ENCODE measurements at regions not wholly inside any gene's neighbourhood (a gene's known extent, or its start where the extent isn't known, plus 50 kb on each side); places are given as distances from the start of the nearest gene placed in this dataset.

- no peak for DNase-seq (ENCODE audit: low read depth in 4 of 4, low spot score in 2 of 4)
These were observed 178.8 kb downstream of the SCP2D1 start for GRCh38 chr20:18992418-18992817.

- no peak for DNase-seq (ENCODE audit: low read depth in 4 of 4, low spot score in 2 of 4)
These were observed 181.9 kb downstream of the SCP2D1 start for GRCh38 chr20:18995455-18995854.

DNA sequence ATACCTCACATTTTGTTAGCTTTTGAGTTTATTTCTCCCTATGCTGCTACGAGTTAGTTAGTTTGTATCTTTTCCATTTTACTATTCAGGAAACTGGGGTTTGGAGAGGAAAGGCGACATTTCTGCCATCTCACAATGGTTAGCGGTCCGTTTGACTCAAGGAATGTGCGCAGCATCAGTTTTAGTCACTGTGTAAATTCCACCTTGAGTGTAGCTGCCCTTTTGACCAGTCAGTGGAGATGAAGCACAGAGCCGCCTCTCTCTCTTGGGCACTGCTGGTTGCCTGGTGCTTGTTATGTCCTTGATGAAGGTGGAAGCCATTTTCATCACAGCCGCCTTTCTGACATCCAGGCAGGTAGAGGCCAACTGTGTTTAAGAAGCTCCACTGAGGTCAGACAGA lies 185.5 kb downstream of the SCP2D1 start:
- DNase-seq (ENCODE audit: low read depth in 4 of 4, low spot score in 2 of 4): no peak

DNA sequence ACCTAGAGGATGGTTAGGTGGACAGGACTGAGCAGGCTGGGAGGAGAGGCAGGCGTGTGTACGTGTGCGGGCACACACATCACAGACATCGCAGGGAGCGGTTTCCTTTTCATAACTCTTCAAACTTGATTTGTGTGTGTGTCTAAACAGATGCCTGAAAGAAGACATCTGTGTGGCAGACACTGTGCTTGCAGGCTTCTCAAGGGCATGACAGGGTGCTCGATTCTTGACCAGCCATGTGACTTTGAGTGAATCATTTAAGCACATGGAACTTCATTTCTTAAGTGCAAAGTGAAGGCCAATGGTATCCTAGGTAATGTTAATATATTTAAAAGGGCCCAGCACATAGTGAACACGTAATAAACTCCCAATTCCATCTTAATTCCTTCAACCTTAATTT lies 186.5 kb downstream of the SCP2D1 start:
- DNase-seq (ENCODE audit: low read depth in 4 of 4, low spot score in 2 of 4): no peak

- DNase-seq (ENCODE audit: low read depth in 4 of 4, low spot score in 2 of 4): no peak
These were observed 187.6 kb downstream of the SCP2D1 start for GRCh38 chr20:19001177-19001576.

GRCh38 chr20:19003366-19004336 lies 190.1 kb downstream of the SCP2D1 start:
- no peak for DNase-seq (ENCODE audit: low read depth in 4 of 4, low spot score in 2 of 4)

DNA sequence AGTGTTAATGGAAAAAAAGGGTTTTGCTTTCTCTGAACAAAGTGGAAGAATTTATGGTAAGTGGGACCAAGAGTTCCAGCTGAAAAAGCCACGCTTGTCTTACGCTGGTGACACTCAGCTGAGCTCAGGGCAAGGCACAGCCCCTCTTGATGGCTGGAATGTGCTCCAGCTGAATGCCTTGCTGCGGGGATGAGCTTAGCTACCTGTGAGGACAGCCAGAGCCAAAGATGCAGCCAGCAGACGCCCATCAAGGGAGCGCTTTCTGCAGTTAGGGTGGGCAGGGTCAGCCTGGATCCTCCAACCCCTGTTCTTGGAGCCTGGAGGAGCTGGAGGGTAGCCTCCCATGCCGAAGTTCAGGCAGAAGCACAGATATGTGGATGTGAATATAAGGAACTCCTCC lies 191.4 kb downstream of the SCP2D1 start:
- no peak for DNase-seq (ENCODE audit: low read depth in 4 of 4, low spot score in 2 of 4)

GRCh38 chr20:19008497-19008896 lies 194.9 kb downstream of the SCP2D1 start:
- DNase-seq (ENCODE audit: low read depth in 4 of 4, low spot score in 2 of 4): no peak

DNA sequence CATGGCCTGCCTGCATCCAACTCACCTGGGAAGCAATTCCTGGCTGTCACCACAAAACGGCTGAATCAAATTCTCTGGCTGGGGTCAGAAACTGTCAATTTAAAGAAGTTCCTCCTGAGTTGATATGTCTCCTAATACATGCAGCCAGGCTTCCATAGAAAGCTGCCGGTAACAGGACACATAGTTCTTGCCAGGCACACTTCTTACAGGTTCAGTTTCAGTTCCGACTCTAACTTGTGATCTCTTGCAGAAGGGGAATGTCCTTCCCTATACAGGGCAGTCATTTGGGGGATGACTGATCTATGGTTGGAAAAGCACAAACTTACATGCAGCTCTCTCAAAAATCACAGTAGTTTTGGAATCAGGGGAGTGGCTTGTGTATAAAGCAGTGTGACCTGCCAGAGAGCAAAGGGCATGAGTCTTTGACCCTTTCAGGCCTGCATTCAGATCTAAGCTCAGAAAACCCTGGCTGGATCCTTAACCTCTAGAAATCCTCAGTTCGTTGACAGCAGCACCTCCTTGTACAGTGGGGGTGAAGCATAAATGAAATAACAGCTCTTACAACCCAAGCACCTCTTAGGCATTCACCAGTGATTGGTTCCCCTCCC lies 195.6 kb downstream of the SCP2D1 start:
- no peak for DNase-seq (ENCODE audit: low read depth in 4 of 4, low spot score in 2 of 4)

- no peak for DNase-seq (ENCODE audit: low read depth in 4 of 4, low spot score in 2 of 4)
These were observed 199.1 kb downstream of the SCP2D1 start for GRCh38 chr20:19012676-19013075.

DNA sequence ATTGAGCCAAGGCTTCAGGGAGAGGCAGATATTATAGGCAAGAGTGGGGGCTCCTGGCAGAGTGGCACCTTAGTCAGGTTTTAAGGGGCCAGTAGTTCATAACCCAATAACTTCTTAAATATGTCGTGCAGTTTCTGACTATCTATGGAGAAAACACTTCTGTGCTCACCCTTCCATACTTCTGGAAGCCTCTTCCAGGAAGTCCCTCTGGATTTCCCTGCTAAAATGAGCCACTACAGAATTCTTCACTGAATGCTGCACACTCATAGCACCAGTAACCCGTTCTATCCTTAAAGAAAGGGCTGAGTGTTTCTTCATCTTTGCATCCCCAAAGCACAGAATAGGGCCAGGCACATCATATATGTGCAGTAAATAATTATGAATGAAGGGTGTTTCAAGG lies 198.5 kb upstream of the SLC24A3 start:
- no peak for DNase-seq (ENCODE audit: low read depth in 4 of 4, low spot score in 2 of 4)

GRCh38 chr20:19015351-19016139 lies 196.9 kb upstream of the SLC24A3 start:
- DNase-seq (ENCODE audit: low read depth in 4 of 4, low spot score in 2 of 4): no peak

- DNase-seq (ENCODE audit: low read depth in 4 of 4, low spot score in 2 of 4): no peak
These were observed 196.3 kb upstream of the SLC24A3 start for GRCh38 chr20:19016140-19016497.

- no peak for DNase-seq (ENCODE audit: low read depth in 4 of 4, low spot score in 2 of 4)
These were observed 195.2 kb upstream of the SLC24A3 start for GRCh38 chr20:19017104-19017690.

DNA sequence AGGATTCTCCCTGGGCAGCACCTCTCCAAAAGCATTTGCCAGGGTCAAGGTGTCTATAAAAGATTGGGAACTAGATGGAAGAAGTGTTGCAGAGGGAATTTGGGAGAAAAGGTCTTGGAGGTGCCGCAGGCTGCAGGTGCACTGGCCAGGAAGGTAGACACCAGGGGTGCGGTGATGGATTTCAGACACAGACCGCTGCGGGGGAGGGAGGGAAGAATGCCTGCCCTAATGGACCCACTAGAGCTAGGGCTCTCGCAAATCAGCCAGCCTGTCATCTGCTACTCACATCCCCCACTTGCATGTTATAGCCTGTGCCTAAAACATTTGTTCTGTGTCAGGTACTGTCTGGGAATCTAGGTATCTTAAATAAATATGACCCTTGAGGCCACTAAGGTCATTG lies 193.6 kb upstream of the SLC24A3 start:
- peak in 1 of 4 donors; percentile 3 for DNase-seq (ENCODE audit: low read depth in 4 of 4, low spot score in 2 of 4)

- no peak for DNase-seq (ENCODE audit: low read depth in 4 of 4, low spot score in 2 of 4)
These were observed 192.6 kb upstream of the SLC24A3 start for GRCh38 chr20:19019734-19020364.

GRCh38 chr20:19021406-19022117 lies 190.9 kb upstream of the SLC24A3 start:
- no peak for DNase-seq (ENCODE audit: low read depth in 4 of 4, low spot score in 2 of 4)

- DNase-seq (ENCODE audit: low read depth in 4 of 4, low spot score in 2 of 4): no peak
These were observed 190.3 kb upstream of the SLC24A3 start for GRCh38 chr20:19022118-19022575.

GRCh38 chr20:19022791-19023448 lies 189.5 kb upstream of the SLC24A3 start:
- DNase-seq (ENCODE audit: low read depth in 4 of 4, low spot score in 2 of 4): no peak

All from left renal cortex interstitium (tissue), 4 donors.